B cell (primary cell): ENCODE measurements at regions not wholly inside any gene's neighbourhood (a gene's known extent, or its start where the extent isn't known, plus 50 kb on each side); places are given as distances from the start of the nearest gene placed in this dataset.

Source experiments
- CTCF ChIP-seq: fragments of 200-600 bp; IDR thresholded peaks from one replicate; pipeline ENCODE4 v1.8.0; 2022; ENCODE audit warnings: antibody characterized with exemption, mild to moderate bottlenecking
- EZH2 ChIP-seq: IDR thresholded peaks from 2 replicates; pipeline ENCODE4 v1.6.1; 2012; ENCODE audit warnings: borderline replicate concordance, low read depth, mild to moderate bottlenecking, moderate library complexity, low read length; ENCODE audit not compliant: insufficient read depth, poor library complexity, severe bottlenecking

GRCh38 chr2:497770-498492 is 179.3 kb downstream of the TMEM18 start:
- TF ChIP-seq CTCF = no peak
- no peak for TF ChIP-seq EZH2
